GM12878 (cell line): ENCODE measurements at regions not wholly inside any gene's neighbourhood (a gene's known extent, or its start where the extent isn't known, plus 50 kb on each side); places are given as distances from the start of the nearest gene placed in this dataset.

ENCODE experiments used
- ATAC-seq: fragments of 200-7000 bp; cut with Tn5 transposase; 3 replicates; pipeline ENCODE4 v1.9.1; 2020; ENCODE audit warnings: mild to moderate bottlenecking, moderate library complexity
- BruUV-seq: library from RNA; stranded (reverse); fragments of 400-500 nt; replicated peaks from 2 replicates; lab custom pipeline; 2021; lab: Mats Ljungman, UMichigan
- CTCF ChIA-PET: fragments of 300-600 bp; sonication (Branson Sonifier 250); formaldehyde crosslinking; extraction: SDS; loops from one replicate; lab custom pipeline; 2021; ENCODE audit warnings: inconsistent platforms; lab: Yijun Ruan, JAX
- POLR2A ChIA-PET: fragments of 350-600 bp; formaldehyde crosslinking; extraction: SDS; loops from one replicate; lab custom pipeline; 2021; ENCODE audit warnings: inconsistent platforms; lab: Charles Lee
- RAD21 ChIA-PET: fragments of 300-600 bp; sonication (Branson Sonifier 250); formaldehyde crosslinking; loops from one replicate; lab custom pipeline; 2023; ENCODE audit warnings: antibody characterized with exemption; ENCODE audit not compliant: unreplicated experiment; lab: Charles Lee
- SMC1A ChIA-PET: fragments of 300-600 bp; sonication (Branson Sonifier 250); formaldehyde crosslinking; loops from one replicate; lab custom pipeline; 2023; ENCODE audit not compliant: unreplicated experiment, uncharacterized antibody; lab: Charles Lee
- DNase-seq: peaks from one replicate; pipeline ENCODE4 v3.0.0-alpha.2; 2011; ENCODE audit warnings: low read depth, low spot score
- FAIRE-seq: peaks from 3 replicates; lab custom pipeline; 2011; peaks lifted over from hg19 to GRCh38; lab: Jason Lieb, UNC
- H2AFZ ChIP-seq: 2 replicates; pipeline ENCODE4 v1.6.0; 2011; ENCODE audit warnings: low read depth, low read length, control low read depth; ENCODE audit not compliant: control insufficient read depth
- H3K27ac ChIP-seq: 2 replicates; pipeline ENCODE4 v1.5.1; 2011; ENCODE audit warnings: control low read depth; ENCODE audit not compliant: control insufficient read depth, insufficient read depth
- H3K27me3 ChIP-seq, 2 experiments: replicated peaks in 1 of 2; 2 replicates each; pipeline versions ENCODE4 v1.6.0 to v1.6.1; 2011; ENCODE audit warnings: low read length in 1 of 2; ENCODE audit not compliant: control insufficient read depth in 2 of 2, insufficient read depth in 2 of 2
- H3K36me3 ChIP-seq, 2 experiments: 2 replicates each; pipeline ENCODE4 v1.5.1; 2011; ENCODE audit warnings: low read length in 1 of 2; ENCODE audit not compliant: control insufficient read depth in 2 of 2, insufficient read depth in 2 of 2
- H3K4me1 ChIP-seq: 2 replicates; pipeline ENCODE4 v1.6.1; 2011; ENCODE audit warnings: mild to moderate bottlenecking, low read length, moderate library complexity, mixed read lengths; ENCODE audit not compliant: control insufficient read depth, insufficient read depth
- H3K4me2 ChIP-seq: 2 replicates; pipeline ENCODE4 v1.6.0; 2011; ENCODE audit warnings: control low read depth; ENCODE audit not compliant: control insufficient read depth, insufficient read depth
- H3K4me3 ChIP-seq: fragments of 200-600 bp; sonication (generic); 2 replicates; pipeline ENCODE4 v1.5.1; 2016
- H3K79me2 ChIP-seq: 2 replicates; pipeline ENCODE4 v1.6.0; 2011; ENCODE audit warnings: low read length; ENCODE audit not compliant: control insufficient read depth, insufficient read depth
- H3K9ac ChIP-seq: 2 replicates; pipeline ENCODE4 v1.8.0; 2011; ENCODE audit warnings: low read length, control low read depth, mixed read lengths; ENCODE audit not compliant: control insufficient read depth, insufficient read depth
- H3K9me3 ChIP-seq: replicated peaks from 3 replicates; pipeline ENCODE4 v1.5.1; 2011; ENCODE audit warnings: mild to moderate bottlenecking, low read length; ENCODE audit not compliant: control insufficient read depth, insufficient read depth
- H4K20me1 ChIP-seq: 2 replicates; pipeline ENCODE4 v1.6.0; 2011; ENCODE audit not compliant: control insufficient read depth, insufficient read depth
- FOXK2 ChIP-seq: fragments of 450-650 bp; IDR thresholded peaks from 2 replicates; pipeline ENCODE4 v1.6.1; 2017; ENCODE audit warnings: mild to moderate bottlenecking, moderate library complexity
- IKZF1 ChIP-seq: fragments of 450-650 bp; conservative IDR thresholded peaks from 2 replicates; pipeline ENCODE4 v1.6.1; 2017; ENCODE audit warnings: antibody characterized with exemption, mild to moderate bottlenecking
- MEF2A ChIP-seq: IDR thresholded peaks from 2 replicates; pipeline ENCODE4 v1.6.1; 2011; ENCODE audit warnings: low read depth, mild to moderate bottlenecking, low read length, moderate library complexity; ENCODE audit not compliant: insufficient read depth
- MXI1 ChIP-seq: fragments of 150-350 bp; IDR thresholded peaks from 2 replicates; pipeline ENCODE4 v1.6.1; 2011; ENCODE audit warnings: low read depth, mild to moderate bottlenecking, inconsistent platforms, low read length, improper control_type of control experiment
- NFYA ChIP-seq: IDR thresholded peaks from 2 replicates; pipeline ENCODE4 v1.6.1; 2011; ENCODE audit warnings: low read depth, mild to moderate bottlenecking, low read length, improper control_type of control experiment, borderline replicate concordance
- WGBS: methylation state at CpG from one replicate; pipeline ENCODE4 v1.1.6; 2016; ENCODE audit warnings: low lambda C conversion rate; ENCODE audit not compliant: insufficient replicate concordance, insufficient coverage; ENCODE audit errors: missing lambda C conversion rate; 5-methylcytosine and 5-hydroxymethylcytosine counted together
- in situ Hi-C: fragments of 300-500 bp; cut with MboI; formaldehyde crosslinking; loops from 9 replicates; pipeline ENCODE4 v1.14.3; 2018; ENCODE audit warnings: mixed read lengths
- intact Hi-C: fragments of 100-400 bp; cut with micrococcal nuclease; formaldehyde crosslinking; loops from one replicate; pipeline ENCODE4 v1.14.2; 2022; ENCODE audit not compliant: unreplicated experiment
- TF ChIP-seq, protein P1 (sequence below): fragments of 450-650 bp; conservative IDR thresholded peaks from 2 replicates; pipeline ENCODE4 v1.6.1; 2017; ENCODE audit warnings: mild to moderate bottlenecking, moderate library complexity
- TF ChIP-seq, protein P2 (sequence below): fragments of 450-650 bp; formaldehyde crosslinking; IDR thresholded peaks from 2 replicates; pipeline ENCODE4 v1.5.0; 2022; ENCODE audit warnings: mild to moderate bottlenecking, missing genetic modification characterization

DNA sequence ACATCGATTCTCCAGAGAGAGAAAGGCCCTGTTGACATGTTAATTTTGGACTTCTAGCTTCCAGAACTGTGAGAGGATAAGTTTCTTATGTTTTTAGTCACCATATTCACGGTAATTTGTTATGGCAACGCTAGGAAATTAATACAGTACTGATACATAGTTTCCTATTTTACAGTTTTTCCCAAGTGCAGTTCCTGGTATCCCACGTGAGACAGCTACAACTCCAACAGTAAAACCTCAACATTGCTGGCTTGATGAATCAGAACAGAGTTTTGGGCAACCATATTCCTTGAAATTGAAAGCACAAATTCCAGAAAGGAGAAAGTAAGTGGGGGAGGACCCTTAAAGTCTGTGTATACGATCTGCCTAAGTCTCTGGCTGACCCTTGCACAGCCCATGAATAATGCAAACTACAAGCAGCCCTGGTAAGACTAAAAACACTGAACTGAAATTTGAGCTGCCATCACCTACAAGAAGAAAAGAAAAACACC is 505.1 kb upstream of the NRSN1 start:
- Histone ChIP-seq H4K20me1 (no peaks in the 10 kb centered on the region), H3K4me1 (no peaks in the 10 kb centered on the region), H3K9me3 (no peaks in the 10 kb centered on the region), H3K4me3 (no peak overlapping the region), H3K27ac (no peak overlapping the region), H3K4me2 (no peak overlapping the region), H3K27me3 (no peaks in the 10 kb centered on the region), H2AFZ (no peak overlapping the region), H3K9ac (no peak overlapping the region), H3K36me3 (no peaks in the 10 kb centered on the region), H3K79me2 (no peaks in the 10 kb centered on the region)
- TF ChIP-seq, protein P1, sequence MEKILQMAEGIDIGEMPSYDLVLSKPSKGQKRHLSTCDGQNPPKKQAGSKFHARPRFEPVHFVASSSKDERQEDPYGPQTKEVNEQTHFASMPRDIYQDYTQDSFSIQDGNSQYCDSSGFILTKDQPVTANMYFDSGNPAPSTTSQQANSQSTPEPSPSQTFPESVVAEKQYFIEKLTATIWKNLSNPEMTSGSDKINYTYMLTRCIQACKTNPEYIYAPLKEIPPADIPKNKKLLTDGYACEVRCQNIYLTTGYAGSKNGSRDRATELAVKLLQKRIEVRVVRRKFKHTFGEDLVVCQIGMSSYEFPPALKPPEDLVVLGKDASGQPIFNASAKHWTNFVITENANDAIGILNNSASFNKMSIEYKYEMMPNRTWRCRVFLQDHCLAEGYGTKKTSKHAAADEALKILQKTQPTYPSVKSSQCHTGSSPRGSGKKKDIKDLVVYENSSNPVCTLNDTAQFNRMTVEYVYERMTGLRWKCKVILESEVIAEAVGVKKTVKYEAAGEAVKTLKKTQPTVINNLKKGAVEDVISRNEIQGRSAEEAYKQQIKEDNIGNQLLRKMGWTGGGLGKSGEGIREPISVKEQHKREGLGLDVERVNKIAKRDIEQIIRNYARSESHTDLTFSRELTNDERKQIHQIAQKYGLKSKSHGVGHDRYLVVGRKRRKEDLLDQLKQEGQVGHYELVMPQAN, result no peak
- no peak for TF ChIP-seq MXI1
- TF ChIP-seq IKZF1, result no peak
- TF ChIP-seq MEF2A, result no peak
- no peak for TF ChIP-seq FOXK2
- no peak for TF ChIP-seq NFYA
- TF ChIP-seq, protein P2, sequence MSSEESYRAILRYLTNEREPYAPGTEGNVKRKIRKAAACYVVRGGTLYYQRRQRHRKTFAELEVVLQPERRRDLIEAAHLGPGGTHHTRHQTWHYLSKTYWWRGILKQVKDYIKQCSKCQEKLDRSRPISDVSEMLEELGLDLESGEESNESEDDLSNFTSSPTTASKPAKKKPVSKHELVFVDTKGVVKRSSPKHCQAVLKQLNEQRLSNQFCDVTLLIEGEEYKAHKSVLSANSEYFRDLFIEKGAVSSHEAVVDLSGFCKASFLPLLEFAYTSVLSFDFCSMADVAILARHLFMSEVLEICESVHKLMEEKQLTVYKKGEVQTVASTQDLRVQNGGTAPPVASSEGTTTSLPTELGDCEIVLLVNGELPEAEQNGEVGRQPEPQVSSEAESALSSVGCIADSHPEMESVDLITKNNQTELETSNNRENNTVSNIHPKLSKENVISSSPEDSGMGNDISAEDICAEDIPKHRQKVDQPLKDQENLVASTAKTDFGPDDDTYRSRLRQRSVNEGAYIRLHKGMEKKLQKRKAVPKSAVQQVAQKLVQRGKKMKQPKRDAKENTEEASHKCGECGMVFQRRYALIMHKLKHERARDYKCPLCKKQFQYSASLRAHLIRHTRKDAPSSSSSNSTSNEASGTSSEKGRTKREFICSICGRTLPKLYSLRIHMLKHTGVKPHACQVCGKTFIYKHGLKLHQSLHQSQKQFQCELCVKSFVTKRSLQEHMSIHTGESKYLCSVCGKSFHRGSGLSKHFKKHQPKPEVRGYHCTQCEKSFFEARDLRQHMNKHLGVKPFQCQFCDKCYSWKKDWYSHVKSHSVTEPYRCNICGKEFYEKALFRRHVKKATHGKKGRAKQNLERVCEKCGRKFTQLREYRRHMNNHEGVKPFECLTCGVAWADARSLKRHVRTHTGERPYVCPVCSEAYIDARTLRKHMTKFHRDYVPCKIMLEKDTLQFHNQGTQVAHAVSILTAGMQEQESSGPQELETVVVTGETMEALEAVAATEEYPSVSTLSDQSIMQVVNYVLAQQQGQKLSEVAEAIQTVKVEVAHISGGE, result no peak
- POLR2A ChIA-PET, result no interaction called here
- CTCF ChIA-PET, result no interaction called here
- DNase-seq (no peak), FAIRE-seq (no peak), ATAC-seq (peak; percentile 31; the same call in 2 of the 3 replicates)
- intact Hi-C loops, result no loop called here
- RAD21 ChIA-PET, result interaction anchor here (1.4 kb wide), 1 partner anchor 118 kb away, joined by 3 read pairs; no protein-coding TSS in a partner anchor
- 0% methylated on average over 5 of the region's 5 CpGs for WGBS
- BruUV-seq, result no TSS peak
- SMC1A ChIA-PET, result no interaction called here
- in situ Hi-C loops, result no loop called here
